ENCODE measurements at regions not wholly inside any gene's neighbourhood (a gene's known extent, or its start where the extent isn't known, plus 50 kb on each side); places are given as distances from the start of the nearest gene placed in this dataset.

GRCh38 chr16:80082906-80083305 is 457.9 kb upstream of the DYNLRB2 start:
- DNase-seq (ENCODE audit: low spot score), result no peak

GRCh38 chr16:80081846-80082245 is 458.9 kb upstream of the DYNLRB2 start:
- no peak for DNase-seq (ENCODE audit: low spot score)

GRCh38 chr16:80080287-80080851 is 460.4 kb upstream of the DYNLRB2 start:
- no peak for DNase-seq (ENCODE audit: low spot score)

GRCh38 chr16:80079072-80079471 is 461.7 kb upstream of the DYNLRB2 start:
- DNase-seq (ENCODE audit: low spot score), result no peak

GRCh38 chr16:80077696-80078095 is 463.1 kb upstream of the DYNLRB2 start:
- no peak for DNase-seq (ENCODE audit: low spot score)

GRCh38 chr16:80074329-80074728 is 466.5 kb upstream of the DYNLRB2 start:
- no peak for DNase-seq (ENCODE audit: low spot score)

GRCh38 chr16:80071964-80072456 is 468.8 kb upstream of the DYNLRB2 start:
- no peak for DNase-seq (ENCODE audit: low spot score)

GRCh38 chr16:80066805-80067580 is 466.5 kb upstream of the MAF start:
- no peak for DNase-seq (ENCODE audit: low spot score)

- DNase-seq (ENCODE audit: low spot score), result no peak
These were observed 465.0 kb upstream of the MAF start for GRCh38 chr16:80065541-80065940.

GRCh38 chr16:80063713-80064069 is 463.2 kb upstream of the MAF start:
- DNase-seq (ENCODE audit: low spot score), result no peak

- no peak for DNase-seq (ENCODE audit: low spot score)
These were observed 462.6 kb upstream of the MAF start for GRCh38 chr16:80063031-80063712.

GRCh38 chr16:80062361-80063030 is 462.0 kb upstream of the MAF start:
- no peak for DNase-seq (ENCODE audit: low spot score)

GRCh38 chr16:80060470-80060869 is 459.9 kb upstream of the MAF start:
- DNase-seq (ENCODE audit: low spot score), result no peak

- DNase-seq (ENCODE audit: low spot score), result no peak
These were observed 459.3 kb upstream of the MAF start for GRCh38 chr16:80059836-80060235.

GRCh38 chr16:80058214-80058613 is 457.7 kb upstream of the MAF start:
- DNase-seq (ENCODE audit: low spot score), result no peak

- DNase-seq (ENCODE audit: low spot score), result no peak
These were observed 455.8 kb upstream of the MAF start for GRCh38 chr16:80056324-80056723.

GRCh38 chr16:80055831-80056230 is 455.3 kb upstream of the MAF start:
- no peak for DNase-seq (ENCODE audit: low spot score)

- no peak for DNase-seq (ENCODE audit: low spot score)
These were observed 454.1 kb upstream of the MAF start for GRCh38 chr16:80054647-80055046.

- DNase-seq (ENCODE audit: low spot score), result no peak
These were observed 450.5 kb upstream of the MAF start for GRCh38 chr16:80051040-80051439.

GRCh38 chr16:80048250-80048649 is 447.7 kb upstream of the MAF start:
- no peak for DNase-seq (ENCODE audit: low spot score)

GRCh38 chr16:80047842-80048241 is 447.3 kb upstream of the MAF start:
- no peak for DNase-seq (ENCODE audit: low spot score)

- DNase-seq (ENCODE audit: low spot score), result no peak
These were observed 446.3 kb upstream of the MAF start for GRCh38 chr16:80046848-80047247.
